ENCODE measurements at regions not wholly inside any gene's neighbourhood (a gene's known extent, or its start where the extent isn't known, plus 50 kb on each side); places are given as distances from the start of the nearest gene placed in this dataset.

- no peak for TF ChIP-seq CTCF (IDR thresholded peaks at IDR 0.05)
- intact Hi-C loops (cut with DNase I) = no loop called here
- H3K36me3 ChIP-seq = no peaks in the 10 kb centered on the region
- DNase-seq (no peak), ATAC-seq (peak in 1 of 8 donors; percentile 9)
- 86 to 87% methylated on average over 3 of the region's 3 CpGs for whole genome bisulfite sequencing, 2 donors
- H3K4me1 ChIP-seq = peaks cover 0 to 19% (median 8%) of the 10 kb centered on the region in 9 donors
- no peak overlapping the region for H3K4me3 ChIP-seq
- no peak overlapping the region for H3K27ac ChIP-seq
- no peaks in the 10 kb centered on the region for H3K27me3 ChIP-seq
- H3K9me3 ChIP-seq = no peaks in the 10 kb centered on the region
Measured at GRCh38 chr10:78699971-78700370, 368.8 kb upstream of the ZMIZ1 start.

DNA sequence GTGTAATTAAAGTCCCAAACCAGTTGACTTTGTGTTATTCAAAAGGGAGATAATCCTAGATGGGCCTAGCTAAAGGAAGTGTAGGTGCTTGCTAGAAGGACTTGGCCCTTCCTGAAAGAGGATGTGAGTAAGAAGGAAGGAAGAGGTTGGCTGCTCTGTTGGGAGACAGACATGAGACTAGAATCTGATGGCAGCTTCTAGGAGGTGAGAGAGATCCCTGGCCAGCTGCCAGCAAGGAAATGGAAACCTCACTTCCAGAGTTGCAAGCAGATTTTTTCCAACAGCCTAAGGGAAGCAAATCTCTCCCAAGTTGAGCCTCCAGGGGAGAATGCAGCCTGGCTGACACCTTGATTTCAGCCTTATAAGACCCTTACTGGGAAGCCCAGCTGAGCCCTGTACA is 368.4 kb upstream of the ZMIZ1 start:
- DNase-seq = peak; percentile 21 to 41
- Histone ChIP-seq H3K4me3 (no peak overlapping the region), H3K9me3 (peaks cover 0 to 3% (median 0%) of the 10 kb centered on the region in 11 donors), H3K27me3 (no peaks in the 10 kb centered on the region), H3K27ac (no peak overlapping the region), H3K4me1 (peaks cover 0 to 19% (median 8%) of the 10 kb centered on the region in 9 donors), H3K36me3 (no peaks in the 10 kb centered on the region)
- peak in 4 of 8 donors; percentile 54 to 74 (median 70) for ATAC-seq
- no peak for TF ChIP-seq CTCF (IDR thresholded peaks at IDR 0.05)
- intact Hi-C loops (cut with DNase I) = no loop called here

GRCh38 chr10:78700816-78701520 is 367.8 kb upstream of the ZMIZ1 start:
- intact Hi-C loops (cut with DNase I) = no loop called here
- peaks cover 0 to 4% (median 0%) of the 10 kb centered on the region in 11 donors for H3K9me3 ChIP-seq
- ATAC-seq (no peak), DNase-seq (no peak)
- no peak overlapping the region for H3K27ac ChIP-seq
- no peak overlapping the region for H3K4me3 ChIP-seq
- peaks cover 0 to 19% (median 8%) of the 10 kb centered on the region in 9 donors for H3K4me1 ChIP-seq
- TF ChIP-seq CTCF (IDR thresholded peaks at IDR 0.05) = no peak
- 93 to 96% methylated on average over 2 of the region's 2 CpGs for WGBS, 2 donors
- H3K36me3 ChIP-seq = no peaks in the 10 kb centered on the region
- no peaks in the 10 kb centered on the region for H3K27me3 ChIP-seq

- no peak for TF ChIP-seq CTCF (IDR thresholded peaks at IDR 0.05)
- intact Hi-C loops (cut with DNase I) = no loop called here
- DNase-seq (no peak), ATAC-seq (no peak)
- Histone ChIP-seq H3K4me1 (peaks cover 0 to 19% (median 8%) of the 10 kb centered on the region in 9 donors), H3K27ac (no peak overlapping the region), H3K4me3 (no peak overlapping the region), H3K9me3 (peaks cover 0 to 4% (median 0%) of the 10 kb centered on the region in 11 donors), H3K27me3 (no peaks in the 10 kb centered on the region), H3K36me3 (no peaks in the 10 kb centered on the region)
- 96 to 97% methylated on average over 8 of the region's 8 CpGs for WGBS, 2 donors
Measured at GRCh38 chr10:78702186-78702585, 366.6 kb upstream of the ZMIZ1 start.
